HepG2 (cell line): ENCODE measurements at regions not wholly inside any gene's neighbourhood (a gene's known extent, or its start where the extent isn't known, plus 50 kb on each side); places are given as distances from the start of the nearest gene placed in this dataset.

ENCODE experiments used
- EP300 ChIP-seq, 3 experiments: sonication (generic) in 1 of 3; formaldehyde crosslinking in 1 of 3; IDR thresholded peaks; 2 replicates each; pipeline versions ENCODE4 v1.5.1 to v1.6.1; 2011 to 2020; ENCODE audit warnings: low read depth in 2 of 3, low read length in 2 of 3, borderline replicate concordance in 1 of 3, improper control_type of control experiment in 1 of 3, mild to moderate bottlenecking in 1 of 3, missing genetic modification reagents in 1 of 3, moderate library complexity in 1 of 3
- HNRNPUL1 ChIP-seq: fragments of 200-400 bp; formaldehyde crosslinking; IDR thresholded peaks from 2 replicates; pipeline ENCODE4 v1.6.1; 2017; ENCODE audit warnings: low read depth, mild to moderate bottlenecking, low read length, moderate library complexity
- MXI1 ChIP-seq: IDR thresholded peaks from 3 replicates; pipeline ENCODE4 v1.6.1; 2012; ENCODE audit warnings: low read depth, low read length, inconsistent platforms, borderline replicate concordance
- RARG ChIP-seq: sonication (generic); formaldehyde crosslinking; IDR thresholded peaks from 2 replicates; pipeline ENCODE4 v1.4.0; 2020; ENCODE audit warnings: low read depth, mild to moderate bottlenecking, missing genetic modification reagents
- ZNF333 ChIP-seq: sonication (generic); formaldehyde crosslinking; IDR thresholded peaks from 2 replicates; pipeline ENCODE4 v1.4.0; 2020; ENCODE audit warnings: mild to moderate bottlenecking, missing genetic modification reagents, borderline replicate concordance

- no peak for TF ChIP-seq EP300 (IDR thresholded peaks at IDR 0.05; ENCODE audit: low read depth in 2 of 2, low read length in 2 of 2)
- TF ChIP-seq EP300 (CRISPR knock-in tag; IDR thresholded peaks at IDR 0.05; ENCODE audit: borderline replicate concordance), result no peak
- TF ChIP-seq RARG, result no peak
- TF ChIP-seq MXI1, result no peak
- no peak for TF ChIP-seq ZNF333
- no peak for TF ChIP-seq HNRNPUL1
These were observed 154.2 kb upstream of the KYNU start for GRCh38 chr2:142723236-142723635.
